ENCODE measurements at regions not wholly inside any gene's neighbourhood (a gene's known extent, or its start where the extent isn't known, plus 50 kb on each side); places are given as distances from the start of the nearest gene placed in this dataset.

- TF ChIP-seq RARB (CRISPR knock-in tag; IDR thresholded peaks at IDR 0.05) (no peak), PATZ1 (CRISPR knock-in tag; IDR thresholded peaks at IDR 0.05; ENCODE audit: borderline replicate concordance) (no peak), PPARA (CRISPR knock-in tag; IDR thresholded peaks at IDR 0.05; ENCODE audit: borderline replicate concordance) (no peak), SNAI2 (CRISPR knock-in tag; IDR thresholded peaks at IDR 0.05) (no peak), ZNF565 (CRISPR knock-in tag; conservative IDR thresholded peaks at IDR 0.05; ENCODE audit: low read depth) (no peak), ARNTL (CRISPR knock-in tag; IDR thresholded peaks at IDR 0.05; ENCODE audit: borderline replicate concordance, low read depth) (no peak), TOX (CRISPR knock-in tag; IDR thresholded peaks at IDR 0.05; ENCODE audit: borderline replicate concordance) (no peak), OSR1 (CRISPR knock-in tag; IDR thresholded peaks at IDR 0.05) (no peak), ZNF8 (CRISPR knock-in tag; IDR thresholded peaks at IDR 0.05) (no peak), ZFP3 (CRISPR knock-in tag; IDR thresholded peaks at IDR 0.05) (no peak), GLIS3 (CRISPR knock-in tag; IDR thresholded peaks at IDR 0.05) (no peak), ZC3H10 (CRISPR knock-in tag; IDR thresholded peaks at IDR 0.05) (no peak), ESRRG (CRISPR knock-in tag; IDR thresholded peaks at IDR 0.05) (no peak)
- TF ChIP-seq, protein P1, sequence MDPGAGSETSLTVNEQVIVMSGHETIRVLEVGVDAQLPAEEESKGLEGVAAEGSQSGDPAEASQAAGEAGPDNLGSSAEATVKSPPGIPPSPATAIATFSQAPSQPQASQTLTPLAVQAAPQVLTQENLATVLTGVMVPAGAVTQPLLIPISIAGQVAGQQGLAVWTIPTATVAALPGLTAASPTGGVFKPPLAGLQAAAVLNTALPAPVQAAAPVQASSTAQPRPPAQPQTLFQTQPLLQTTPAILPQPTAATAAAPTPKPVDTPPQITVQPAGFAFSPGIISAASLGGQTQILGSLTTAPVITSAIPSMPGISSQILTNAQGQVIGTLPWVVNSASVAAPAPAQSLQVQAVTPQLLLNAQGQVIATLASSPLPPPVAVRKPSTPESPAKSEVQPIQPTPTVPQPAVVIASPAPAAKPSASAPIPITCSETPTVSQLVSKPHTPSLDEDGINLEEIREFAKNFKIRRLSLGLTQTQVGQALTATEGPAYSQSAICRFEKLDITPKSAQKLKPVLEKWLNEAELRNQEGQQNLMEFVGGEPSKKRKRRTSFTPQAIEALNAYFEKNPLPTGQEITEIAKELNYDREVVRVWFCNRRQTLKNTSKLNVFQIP (CRISPR knock-in tag; IDR thresholded peaks at IDR 0.05; ENCODE audit: borderline replicate concordance, low read depth) = no peak
These were observed 265.9 kb upstream of the SALL3 start for GRCh38 chr18:78713726-78714125.
